Heart left ventricle (tissue), 13 donors: ENCODE measurements at regions not wholly inside any gene's neighbourhood (a gene's known extent, or its start where the extent isn't known, plus 50 kb on each side); places are given as distances from the start of the nearest gene placed in this dataset.

Source experiments
- CTCF ChIP-seq, 12 donors: fragments of 200-600 bp; sonication (generic) in 4 of 12; IDR thresholded peaks; one replicate each; pipeline versions ENCODE4 v1.5.0 to v1.8.0; 2018 to 2022; ENCODE audit warnings: antibody characterized with exemption in 12 of 12, mild to moderate bottlenecking in 5 of 12
- POLR2A ChIP-seq, 2 donors: fragments of 450-650 bp; IDR thresholded peaks; one replicate each; pipeline ENCODE4 v1.6.1; 2017; ENCODE audit warnings: antibody characterized with exemption in 2 of 2, mild to moderate bottlenecking in 2 of 2, moderate library complexity in 2 of 2
- donor health status: ischemic (EF 13 %, LVEDD 7.1; RV severe dilation, severe dysfunction).
- donor health status: DM: no; HTN: yes; CAD: no.
- donor health status: DM: no; HTN: no; CAD: no.
- donor health status: ischemic (EF 25% LVEDD 6.9; RV normal size, moderate dysfunction).
- donor health status: ischemic (EF 25% LVEDD 5.7; RV mildly dilated, moderate dysfunction).
- donor health status: ischemic (EF 35%, LVEDD 5.7; RV mildly dilated, moderate dysfunction).
- donor health status: nonischemic (EF 11% LVEDD 7.7; RV severe dilation, severe dysfunction).
- donor health status: DM: yes; HTN: yes; CAD: no.
- donor health status: PGD.
- donor health status: ischemic (EF 29% LVEDD 5.4; RV normal size, mild dysfunction).
- donor health status: nonischemic (EF 23%, LVEDD 6.1; RV moderate dilation, normal function).

GRCh38 chr7:159196584-159196983, 51.9 kb upstream of the VIPR2 start:
- TF ChIP-seq POLR2A (IDR thresholded peaks at IDR 0.05) (no peak), CTCF (IDR thresholded peaks at IDR 0.05) (no peak)
